Caco-2 (cell line): ENCODE measurements at regions not wholly inside any gene's neighbourhood (a gene's known extent, or its start where the extent isn't known, plus 50 kb on each side); places are given as distances from the start of the nearest gene placed in this dataset.

Experiments used
- BruUV-seq: library from RNA; stranded (reverse); fragments of 400-500 nt; replicated peaks from 2 replicates; lab custom pipeline; 2021; lab: Mats Ljungman, UMichigan
- CTCF ChIA-PET: fragments of 300-600 bp; sonication (Branson Sonifier 250); formaldehyde crosslinking; loops from one replicate; lab custom pipeline; 2022; ENCODE audit warnings: antibody characterized with exemption; lab: Charles Lee
- POLR2A ChIA-PET: fragments of 300-600 bp; sonication (Branson Sonifier 250); formaldehyde crosslinking; loops from one replicate; lab custom pipeline; 2022; ENCODE audit warnings: antibody characterized with exemption; lab: Charles Lee
- DNase-seq, 2 experiments: peaks; one replicate each; pipeline versions ENCODE4 v3.0.0 to v3.0.0-alpha.2; 2020 to 2022
- H3K27me3 ChIP-seq: replicated peaks from 2 replicates; pipeline ENCODE4 v1.6.0; 2011; ENCODE audit warnings: low read length; ENCODE audit not compliant: control insufficient read depth, insufficient read depth
- H3K36me3 ChIP-seq: 2 replicates; pipeline ENCODE4 v1.5.1; 2011; ENCODE audit warnings: low read length; ENCODE audit not compliant: control insufficient read depth, insufficient read depth
- H3K4me1 ChIP-seq: fragments of 250-450 bp; sonication (Bioruptor Pico); 2 replicates; pipeline ENCODE4 v1.5.1; 2020; ENCODE audit warnings: mild to moderate bottlenecking
- H3K4me3 ChIP-seq: 2 replicates; pipeline ENCODE4 v1.5.1; 2011; ENCODE audit warnings: low read depth, mild to moderate bottlenecking, control low read depth, low read length
- H3K9me3 ChIP-seq: fragments of 250-450 bp; sonication (Bioruptor Pico); 2 replicates; pipeline ENCODE4 v1.5.1; 2020; ENCODE audit warnings: mild to moderate bottlenecking, moderate library complexity
- H3K27ac Mint-ChIP-seq: one replicate; pipeline ENCODE4 v1.8.0; 2022; ENCODE audit warnings: mixed read lengths; ENCODE audit not compliant: unreplicated experiment
- H3K27me3 Mint-ChIP-seq: one replicate; pipeline ENCODE4 v1.8.0; 2022; ENCODE audit warnings: mixed read lengths; ENCODE audit not compliant: insufficient read depth, unreplicated experiment
- H3K36me3 Mint-ChIP-seq: one replicate; pipeline ENCODE4 v1.8.0; 2022; ENCODE audit warnings: mild to moderate bottlenecking, mixed read lengths; ENCODE audit not compliant: insufficient read depth, unreplicated experiment
- H3K4me1 Mint-ChIP-seq: one replicate; pipeline ENCODE4 v1.8.0; 2022; ENCODE audit warnings: low read depth, mixed read lengths; ENCODE audit not compliant: unreplicated experiment
- H3K4me3 Mint-ChIP-seq: one replicate; pipeline ENCODE4 v1.8.0; 2022; ENCODE audit warnings: mild to moderate bottlenecking, moderate library complexity, mixed read lengths; ENCODE audit not compliant: unreplicated experiment
- H3K9me3 Mint-ChIP-seq: one replicate; pipeline ENCODE4 v1.8.0; 2022; ENCODE audit warnings: mixed read lengths; ENCODE audit not compliant: unreplicated experiment
- CTCF ChIP-seq, 2 experiments: fragments of 200-600 bp in 1 of 2; IDR thresholded peaks; 1 replicate in 1 of 2; 2 replicates in 1 of 2; pipeline versions ENCODE4 v1.5.1 to v1.8.0; 2011 to 2022; ENCODE audit warnings: antibody characterized with exemption in 1 of 2, control low read depth in 1 of 2, inconsistent platforms in 1 of 2, low read depth in 1 of 2, low read length in 1 of 2, mild to moderate bottlenecking in 1 of 2, moderate library complexity in 1 of 2; ENCODE audit not compliant: insufficient read depth in 1 of 2, severe bottlenecking in 1 of 2, unreplicated experiment in 1 of 2
- intact Hi-C: fragments of 100-400 bp; cut with micrococcal nuclease; formaldehyde crosslinking; loops from one replicate; pipeline ENCODE4 v1.10.0; 2022; ENCODE audit not compliant: unreplicated experiment

GRCh38 chr19:32098968-32099367 is 246.4 kb upstream of the ZNF507 start:
- Histone ChIP-seq H3K4me3 (no peak overlapping the region), H3K4me1 (no peaks in the 10 kb centered on the region), H3K27me3 (no peaks in the 10 kb centered on the region), H3K9me3 (0 out of 2 replicates have a peak, but pooled peaks cover 6% of the 10 kb centered on the region), H3K36me3 (no peaks in the 10 kb centered on the region)
- Mint-ChIP-seq H3K27me3 (peaks cover 10% of the 10 kb centered on the region), H3K4me1 (no peaks in the 10 kb centered on the region), H3K27ac (no peak overlapping the region), H3K9me3 (peaks cover 35% of the 10 kb centered on the region), H3K36me3 (no peaks in the 10 kb centered on the region), H3K4me3 (no peak overlapping the region)
- no TSS peak for BruUV-seq
- no peak for DNase-seq
- intact Hi-C loops: no loop called here
- ChIA-PET POLR2A (no interaction called here), CTCF (no interaction called here)
- TF ChIP-seq CTCF (IDR thresholded peaks at IDR 0.05; ENCODE audit: insufficient read depth in 1 of 2, low read depth in 1 of 2, low read length in 1 of 2, severe bottlenecking in 1 of 2, unreplicated experiment in 1 of 2): no peak

- H3K4me3 Mint-ChIP-seq: no peak overlapping the region
- no peak for DNase-seq
- peaks cover 6% of the 10 kb centered on the region for H3K4me1 Mint-ChIP-seq
- BruUV-seq: no TSS peak
- no peaks in the 10 kb centered on the region for H3K36me3 Mint-ChIP-seq
- intact Hi-C loops: no loop called here
- H3K27ac Mint-ChIP-seq: no peak overlapping the region
- CTCF ChIA-PET: no interaction called here
- peaks cover 35% of the 10 kb centered on the region for H3K9me3 Mint-ChIP-seq
- POLR2A ChIA-PET: no interaction called here
- peaks cover 3% of the 10 kb centered on the region; the same call in 1 of the 2 replicates for H3K4me1 ChIP-seq
- peaks cover 7% of the 10 kb centered on the region for H3K27me3 Mint-ChIP-seq
- no peaks in the 10 kb centered on the region for H3K27me3 ChIP-seq
- TF ChIP-seq CTCF (IDR thresholded peaks at IDR 0.05; ENCODE audit: insufficient read depth in 1 of 2, low read depth in 1 of 2, low read length in 1 of 2, severe bottlenecking in 1 of 2, unreplicated experiment in 1 of 2): no peak
- H3K36me3 ChIP-seq: no peaks in the 10 kb centered on the region
- no peak overlapping the region for H3K4me3 ChIP-seq
- H3K9me3 ChIP-seq: 0 out of 2 replicates have a peak, but pooled peaks cover 6% of the 10 kb centered on the region
Observed at GRCh38 chr19:32101206-32101605, 244.2 kb upstream of the ZNF507 start.

- H3K27ac Mint-ChIP-seq: no peak overlapping the region
- Histone ChIP-seq H3K4me1 (peaks cover 3% of the 10 kb centered on the region; the same call in 1 of the 2 replicates), H3K27me3 (no peaks in the 10 kb centered on the region), H3K36me3 (no peaks in the 10 kb centered on the region), H3K9me3 (0 out of 2 replicates have a peak, but pooled peaks cover 6% of the 10 kb centered on the region), H3K4me3 (no peak overlapping the region)
- intact Hi-C loops: no loop called here
- H3K27me3 Mint-ChIP-seq: peaks cover 2% of the 10 kb centered on the region
- H3K36me3 Mint-ChIP-seq: no peaks in the 10 kb centered on the region
- no peak for DNase-seq
- BruUV-seq: no TSS peak
- H3K4me1 Mint-ChIP-seq: peaks cover 6% of the 10 kb centered on the region
- no peak overlapping the region for H3K4me3 Mint-ChIP-seq
- no peak for TF ChIP-seq CTCF (IDR thresholded peaks at IDR 0.05; ENCODE audit: insufficient read depth in 1 of 2, low read depth in 1 of 2, low read length in 1 of 2, severe bottlenecking in 1 of 2, unreplicated experiment in 1 of 2)
- peaks cover 29% of the 10 kb centered on the region for H3K9me3 Mint-ChIP-seq
- ChIA-PET POLR2A (interaction anchor here (0.5 to 0.6 kb wide), 2 partner anchors 303 to 477 kb away, joined by 3 to 4 read pairs; partner anchors contain the start of gene PDCD5), CTCF (no interaction called here)
Observed at GRCh38 chr19:32103541-32103940, 241.9 kb upstream of the ZNF507 start.
